Activated CD4-positive, CD25-positive, alpha-beta regulatory T cell treated with anti-CD3 and anti-CD28 coated beads, Interleukin-2, amount 50 U/mL, for 72 hours (primary cell): ENCODE measurements at regions not wholly inside any gene's neighbourhood (a gene's known extent, or its start where the extent isn't known, plus 50 kb on each side); places are given as distances from the start of the nearest gene placed in this dataset.
"Not testable (repeated sequence)": the region's sequence is repeated elsewhere in the genome, so short reads cannot be mapped to it uniquely, and the experiment has no call there.

ENCODE experiments used
- DNase-seq: peaks from one replicate; pipeline ENCODE4 v3.0.0; 2021

DNA sequence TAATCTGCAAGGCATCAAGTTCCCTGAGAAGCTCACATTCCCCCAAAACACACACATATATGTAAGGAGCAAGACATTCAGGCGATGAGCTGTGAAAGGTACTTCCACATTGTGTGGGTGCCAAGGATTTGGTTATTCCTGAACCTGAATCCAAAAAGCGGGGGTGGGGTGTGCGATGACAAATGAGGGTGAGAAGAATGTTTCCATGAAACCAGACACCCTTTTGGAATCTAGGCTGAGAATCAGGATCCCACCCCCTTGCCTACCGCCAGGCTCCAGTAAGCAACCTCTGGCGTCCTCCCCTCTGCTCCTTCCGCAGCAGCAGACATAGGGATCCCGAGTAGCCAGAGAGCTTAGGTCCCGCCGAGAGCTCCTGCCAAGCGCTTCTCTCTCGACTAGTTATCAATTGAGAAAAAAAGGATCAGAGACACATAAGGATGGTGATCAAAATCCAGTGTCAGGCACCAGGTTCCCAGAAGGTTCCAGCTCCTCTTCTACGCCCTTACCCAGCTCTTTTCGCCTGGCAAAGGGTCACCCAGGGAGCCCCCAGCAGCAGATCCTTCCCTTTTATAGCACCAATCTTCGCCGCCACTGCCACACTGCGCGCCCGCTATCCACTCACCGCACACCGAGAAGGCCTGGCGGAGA is 191.1 kb downstream of the USP22 start:
- DNase-seq: not testable (repeated sequence)

- DNase-seq: no peak
Observed at GRCh38 chr17:20852239-20852989, 190.4 kb downstream of the USP22 start.

- no peak for DNase-seq
Observed at GRCh38 chr17:20852990-20853370, 189.8 kb downstream of the USP22 start.

DNA sequence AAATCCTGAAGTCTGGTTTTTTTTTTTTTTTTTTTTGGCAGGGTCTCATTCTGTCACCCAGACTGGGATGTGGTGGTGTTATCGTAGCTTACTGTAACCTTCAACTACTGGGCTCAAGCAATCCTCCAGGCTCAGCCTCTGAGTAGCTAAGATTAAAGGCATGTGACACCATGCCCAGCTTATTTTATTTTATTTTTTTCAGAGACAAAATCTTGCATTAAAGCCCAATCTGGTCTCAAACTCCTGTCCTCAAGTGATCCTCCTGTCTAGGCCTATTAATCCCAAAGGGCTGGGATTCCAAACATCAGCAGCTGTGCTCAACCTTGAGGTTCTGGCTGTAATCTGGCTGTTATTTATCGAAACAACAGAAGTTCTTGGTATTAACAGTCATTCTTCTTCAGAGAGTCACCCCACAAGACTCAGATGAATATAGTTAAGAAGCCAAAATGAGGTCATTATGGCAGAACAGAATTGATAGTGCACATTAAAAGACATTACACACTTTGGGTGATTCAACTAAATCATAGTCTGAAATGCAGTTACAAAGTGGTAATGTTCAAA is 186.8 kb downstream of the USP22 start:
- not testable (repeated sequence) for DNase-seq

DNA sequence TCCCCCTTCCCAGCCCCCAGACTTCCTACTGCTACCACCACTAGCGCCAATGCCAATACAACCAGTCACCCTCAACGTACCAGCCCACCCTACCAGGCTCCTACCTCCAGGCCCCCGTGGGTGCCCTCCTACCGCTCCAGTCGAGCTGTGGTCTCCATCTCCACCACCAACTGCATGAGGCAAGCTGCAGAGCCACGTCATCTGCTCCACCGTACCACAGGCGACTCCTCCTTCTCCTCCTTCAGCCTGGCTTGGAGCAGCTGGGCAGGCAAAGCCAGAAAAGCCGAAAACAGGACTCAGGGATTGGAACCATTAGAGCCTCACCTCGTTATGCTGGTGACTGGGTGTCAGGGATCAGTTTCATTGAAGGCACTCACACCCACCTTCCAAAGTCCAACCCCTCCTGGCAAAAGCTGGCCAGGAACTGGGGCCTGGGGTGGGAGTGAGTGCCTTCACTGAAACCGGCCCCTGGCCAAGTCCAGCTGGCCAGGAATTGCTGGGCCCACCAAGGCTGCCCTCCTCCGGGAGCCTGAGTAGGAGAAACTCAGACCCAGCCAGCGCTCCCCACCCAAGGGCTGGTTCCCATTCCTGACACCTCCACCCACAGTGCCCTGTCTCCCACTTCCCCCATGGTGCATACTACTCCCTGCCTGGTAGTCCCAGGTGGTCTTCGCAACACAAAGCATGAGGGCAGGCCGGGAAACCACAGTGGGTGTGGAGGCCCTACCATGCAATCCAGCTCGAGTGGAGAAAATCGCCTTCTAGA is 176.2 kb downstream of the USP22 start:
- DNase-seq: not testable (repeated sequence)

DNA sequence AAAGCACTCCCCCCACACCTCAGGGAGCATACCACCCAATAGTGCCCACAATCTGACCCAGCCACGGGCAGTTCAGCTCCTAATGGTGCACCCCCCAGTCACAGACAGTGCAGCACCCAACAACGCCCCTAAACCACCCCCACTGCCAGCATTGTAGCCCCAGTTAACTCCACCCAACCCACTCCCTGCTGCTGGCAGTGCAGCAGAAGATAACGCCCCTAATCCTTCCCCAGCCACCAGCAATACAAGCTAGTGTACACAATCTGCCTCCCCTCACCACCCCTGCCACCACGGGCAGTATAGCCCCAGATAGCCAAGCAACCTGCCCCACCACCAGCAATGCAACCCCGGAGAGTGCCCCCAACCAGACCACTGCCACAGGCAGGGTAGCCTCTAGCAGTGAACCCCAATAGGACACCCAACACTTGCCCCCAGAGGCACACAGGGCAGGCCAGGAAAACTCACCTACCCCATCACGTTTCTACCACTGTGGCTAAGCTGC is 175.3 kb downstream of the USP22 start:
- not testable (repeated sequence) for DNase-seq

- not testable (repeated sequence) for DNase-seq
Observed at GRCh38 chr17:20867938-20868661, 174.7 kb downstream of the USP22 start.

GRCh38 chr17:20868662-20869007 is 174.2 kb downstream of the USP22 start:
- not testable (repeated sequence) for DNase-seq

GRCh38 chr17:20873173-20873572 is 169.6 kb downstream of the USP22 start:
- DNase-seq: not testable (repeated sequence)

DNA sequence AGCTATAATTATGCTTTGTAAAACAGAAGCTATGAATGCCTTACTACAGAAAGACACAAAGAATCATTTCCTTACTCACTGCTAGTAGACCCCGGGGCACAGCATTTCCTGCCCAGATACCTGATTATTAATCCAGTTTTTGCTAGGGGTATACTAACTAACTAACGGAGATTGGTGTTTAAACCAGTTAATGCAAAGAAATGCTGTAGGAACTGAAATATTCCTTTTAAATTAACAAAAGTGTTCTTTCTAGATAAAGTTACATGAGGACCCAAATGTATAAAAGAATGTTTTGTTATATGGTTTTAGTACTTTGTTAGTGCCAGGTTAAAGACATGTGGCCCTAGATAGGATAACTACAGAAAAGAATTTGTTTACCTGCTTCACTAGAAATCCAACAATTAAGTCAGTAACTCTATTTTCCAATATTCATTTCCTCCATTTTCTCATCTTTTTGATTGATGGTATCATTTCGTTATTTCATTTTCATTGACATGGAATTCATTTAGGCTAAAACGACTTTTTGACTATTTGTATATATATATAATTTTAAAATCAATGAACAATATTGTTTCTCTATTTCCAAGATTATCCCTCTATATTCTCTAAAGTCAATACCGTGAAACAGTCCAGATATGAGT is 169.0 kb downstream of the USP22 start:
- DNase-seq: not testable (repeated sequence)

- DNase-seq: not testable (repeated sequence)
Observed at GRCh38 chr17:20877384-20877783, 165.4 kb downstream of the USP22 start.

DNA sequence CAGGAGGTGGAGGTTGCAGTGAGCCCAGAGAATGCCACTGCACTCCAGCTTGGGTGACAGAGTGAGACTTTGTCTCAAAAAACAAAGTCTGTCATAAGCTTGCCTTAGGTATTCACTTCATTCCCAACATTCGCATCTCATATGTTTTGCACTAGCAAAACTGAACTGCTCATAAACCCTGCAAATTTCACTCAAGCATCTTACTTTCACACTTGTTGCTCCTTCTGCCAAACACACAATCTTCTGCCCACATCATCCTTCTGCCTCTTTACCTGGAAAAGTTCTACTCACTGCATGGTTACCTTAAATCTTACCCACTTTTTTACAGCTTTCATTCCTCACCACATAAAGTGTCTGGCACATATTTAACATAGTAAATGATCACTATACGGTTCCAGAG is 152.5 kb downstream of the USP22 start:
- DNase-seq: no peak

GRCh38 chr17:20895426-20895825 is 147.4 kb downstream of the USP22 start:
- DNase-seq: not testable (repeated sequence)

DNA sequence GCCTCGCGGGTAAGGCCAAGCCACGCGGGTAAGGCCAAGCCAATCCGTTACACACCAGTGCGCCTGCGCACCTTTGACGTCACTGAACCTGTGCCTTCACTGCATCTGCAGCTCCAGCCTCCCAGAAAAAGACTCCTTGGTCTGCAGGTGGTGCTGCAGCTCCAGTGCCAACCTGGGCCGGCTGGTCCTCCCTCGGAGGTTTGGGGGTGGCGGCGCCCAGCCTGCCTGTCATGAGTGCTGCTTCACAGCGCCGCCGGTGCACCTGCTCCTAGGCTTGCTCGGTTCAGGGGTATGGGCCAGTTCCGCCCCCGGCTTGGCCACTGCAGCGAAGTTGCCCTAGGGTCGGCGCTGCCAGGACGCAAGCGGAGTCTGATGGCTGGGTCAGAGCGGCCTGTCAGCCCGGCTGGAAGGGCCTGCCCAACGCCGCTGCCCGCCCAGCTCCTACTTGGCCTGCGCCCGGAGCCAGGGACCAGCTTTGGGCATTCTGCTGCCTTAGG is 146.6 kb downstream of the USP22 start:
- peak; percentile 63 for DNase-seq

- DNase-seq: not testable (repeated sequence)
Observed at GRCh38 chr17:20898726-20899125, 144.1 kb downstream of the USP22 start.

DNA sequence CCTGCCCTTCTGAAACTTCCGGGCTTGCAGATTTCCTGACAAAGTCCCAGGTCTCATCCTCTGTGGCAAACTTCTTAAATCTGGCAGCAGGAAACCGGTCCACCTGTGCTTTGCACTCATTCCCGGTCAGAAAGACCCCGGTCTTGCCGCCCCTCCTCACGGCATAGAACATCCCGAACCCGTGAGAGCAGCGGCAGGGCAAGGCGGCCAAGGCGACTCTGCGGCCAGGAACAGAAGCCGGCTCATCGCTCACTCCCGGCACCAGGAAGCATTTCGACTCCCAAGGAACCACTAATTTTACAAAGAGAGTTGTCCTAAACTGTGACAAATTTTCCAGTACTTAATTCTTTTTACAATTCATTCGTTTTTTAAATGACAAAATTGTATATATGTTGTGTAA is 140.3 kb downstream of the USP22 start:
- DNase-seq: not testable (repeated sequence)

DNA sequence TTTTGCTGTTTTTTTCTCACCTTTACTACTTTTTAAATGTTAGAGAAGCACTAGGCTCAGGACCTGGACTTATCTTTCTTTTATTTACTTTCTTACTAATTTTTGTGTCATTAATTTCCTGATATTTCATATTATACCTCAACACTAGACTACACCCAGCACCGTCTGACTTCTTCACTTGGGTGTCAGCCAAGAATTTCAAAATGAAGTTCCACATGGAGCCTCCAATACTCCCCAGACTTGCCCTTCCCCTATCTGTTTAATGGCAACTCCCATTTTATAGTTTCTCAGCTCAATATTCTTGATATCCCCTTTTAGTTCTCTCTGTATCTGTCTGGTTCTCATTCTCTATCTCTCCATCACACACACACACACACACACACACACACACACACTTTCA is 139.3 kb downstream of the USP22 start:
- not testable (repeated sequence) for DNase-seq

DNA sequence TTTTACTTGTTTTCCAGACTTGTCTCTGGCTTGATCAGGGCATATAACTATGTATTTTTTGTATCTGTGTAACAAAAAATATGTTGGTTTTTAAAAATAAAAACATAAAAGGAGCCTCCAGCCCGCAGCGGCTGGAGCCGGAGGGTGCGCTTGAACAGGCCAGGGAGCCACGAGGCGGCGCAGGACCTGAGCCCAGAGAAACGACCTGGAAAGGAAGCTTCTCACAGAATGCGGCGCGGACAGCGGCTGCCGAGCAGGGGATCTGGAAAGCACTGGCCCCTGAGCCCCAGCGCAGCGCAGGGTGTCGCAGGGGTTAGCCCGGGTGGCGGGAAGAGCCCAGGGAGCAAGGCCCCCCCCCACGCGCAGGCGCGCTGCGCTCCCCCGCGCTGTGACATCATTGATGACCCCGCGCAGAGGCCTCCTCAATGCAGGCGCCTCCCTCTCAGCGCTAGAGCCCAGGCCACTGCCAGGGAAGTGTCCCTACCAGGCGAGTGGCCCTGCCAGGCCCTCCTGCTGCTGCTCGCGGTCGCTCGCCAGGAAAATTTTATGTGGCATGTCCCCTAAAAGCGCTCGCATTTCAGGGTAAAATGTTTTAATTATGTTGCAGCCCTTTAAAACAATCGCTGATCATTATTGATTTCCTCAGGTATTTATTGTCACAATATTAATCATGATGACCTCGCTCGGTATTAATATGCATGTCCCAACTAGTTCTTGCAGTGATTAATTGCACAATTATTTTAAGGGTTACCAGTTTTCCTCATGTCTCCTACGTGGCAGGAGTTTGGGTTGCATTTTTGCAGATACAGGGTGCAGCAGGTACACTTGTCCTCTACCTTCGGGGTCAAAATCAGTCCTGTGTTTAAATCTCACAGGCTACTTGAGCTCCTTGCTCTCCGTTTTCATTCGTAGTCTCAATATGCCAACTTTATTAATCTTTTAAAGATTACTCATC is 134.2 kb downstream of the USP22 start:
- peak; percentile 76 for DNase-seq

- no peak for DNase-seq
Observed at GRCh38 chr17:20914658-20915057, 128.2 kb downstream of the USP22 start.

DNA sequence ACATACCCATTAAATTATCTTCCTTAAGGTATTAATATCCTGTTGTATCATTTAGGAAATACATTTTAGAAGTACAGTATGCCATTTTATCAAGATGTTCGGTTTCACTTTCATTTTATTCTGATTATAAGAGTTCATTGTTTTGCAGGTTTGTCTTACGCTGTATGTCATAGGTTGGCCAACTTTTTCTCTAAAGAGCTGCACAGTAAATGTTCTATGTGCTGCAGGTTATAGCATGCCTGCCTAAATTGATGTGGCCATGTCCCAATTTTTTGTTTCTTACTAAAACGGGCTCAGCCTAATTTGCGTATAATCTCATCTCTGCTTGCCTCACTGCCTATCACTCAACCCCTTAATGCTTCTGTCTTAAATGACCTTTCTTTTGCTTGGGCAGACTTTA is 126.4 kb downstream of the USP22 start:
- no peak for DNase-seq
